Liver (tissue), 7 donors: ENCODE measurements at regions not wholly inside any gene's neighbourhood (a gene's known extent, or its start where the extent isn't known, plus 50 kb on each side); places are given as distances from the start of the nearest gene placed in this dataset.

Experiments used
- DNase-seq: peaks from one replicate; pipeline ENCODE4 v3.0.0-alpha.2; 2017; ENCODE audit warnings: low spot score
- H3K27ac ChIP-seq, 2 donors: one replicate each; pipeline ENCODE4 v1.7.0; 2013; ENCODE audit warnings: inconsistent platforms in 2 of 2, low read length in 2 of 2, control low read depth in 1 of 2, low read depth in 1 of 2, mild to moderate bottlenecking in 1 of 2
- H3K27me3 ChIP-seq, 4 donors: one replicate each; pipeline versions ENCODE4 v1.6.1 to v1.7.0; 2013; ENCODE audit warnings: low read length in 3 of 4, inconsistent platforms in 1 of 4, mild to moderate bottlenecking in 1 of 4, moderate library complexity in 1 of 4; ENCODE audit not compliant: control insufficient read depth in 4 of 4, insufficient read depth in 4 of 4
- H3K36me3 ChIP-seq, 4 donors: one replicate each; pipeline versions ENCODE4 v1.6.1 to v1.7.0; 2013; ENCODE audit warnings: low read length in 3 of 4, mild to moderate bottlenecking in 3 of 4, low read depth in 1 of 4, moderate library complexity in 1 of 4; ENCODE audit not compliant: control insufficient read depth in 4 of 4, insufficient read depth in 3 of 4
- H3K4me1 ChIP-seq, 4 donors: one replicate each; pipeline versions ENCODE4 v1.6.1 to v1.7.0; 2013; ENCODE audit warnings: low read length in 3 of 4, mild to moderate bottlenecking in 3 of 4, moderate library complexity in 1 of 4; ENCODE audit not compliant: control insufficient read depth in 4 of 4, insufficient read depth in 4 of 4
- H3K4me3 ChIP-seq, 3 donors: one replicate each; pipeline versions ENCODE4 v1.6.1 to v1.7.0; 2013; ENCODE audit warnings: low read length in 3 of 3, control low read depth in 1 of 3, low read depth in 1 of 3, mild to moderate bottlenecking in 1 of 3
- H3K9ac ChIP-seq, 2 donors: one replicate each; pipeline ENCODE4 v1.7.0; 2013; ENCODE audit warnings: low read length in 2 of 2, mild to moderate bottlenecking in 2 of 2, moderate library complexity in 2 of 2, control low read depth in 1 of 2, low read depth in 1 of 2
- H3K9me3 ChIP-seq, 4 donors: one replicate each; pipeline versions ENCODE4 v1.6.1 to v1.7.0; 2013; ENCODE audit warnings: low read length in 3 of 4; ENCODE audit not compliant: control insufficient read depth in 4 of 4
- EGR1 ChIP-seq, 2 donors: IDR thresholded peaks; 2 replicates each; pipeline ENCODE4 v1.6.1; 2016 to 2018; ENCODE audit warnings: antibody characterized with exemption in 2 of 2, low read depth in 2 of 2
- FOXA2 ChIP-seq: IDR thresholded peaks from 2 replicates; pipeline ENCODE4 v1.6.1; 2016; ENCODE audit warnings: antibody characterized with exemption
- GABPA ChIP-seq, 2 donors: IDR thresholded peaks in 1 of 2; conservative IDR thresholded peaks in 1 of 2; 2 replicates each; pipeline ENCODE4 v1.6.1; 2016; ENCODE audit warnings: antibody characterized with exemption in 2 of 2, mild to moderate bottlenecking in 1 of 2, moderate library complexity in 1 of 2
- HNF4A ChIP-seq, 2 donors: conservative IDR thresholded peaks; 2 replicates each; pipeline ENCODE4 v1.6.1; 2016; ENCODE audit warnings: antibody characterized with exemption in 2 of 2, mild to moderate bottlenecking in 2 of 2
- HNF4G ChIP-seq: IDR thresholded peaks from 2 replicates; pipeline ENCODE4 v1.6.1; 2016; ENCODE audit warnings: antibody characterized with exemption
- JUND ChIP-seq, 2 donors: IDR thresholded peaks; 2 replicates each; pipeline ENCODE4 v1.6.1; 2016; ENCODE audit warnings: antibody characterized with exemption in 2 of 2
- NR2F2 ChIP-seq: IDR thresholded peaks from 2 replicates; pipeline ENCODE4 v1.6.1; 2016; ENCODE audit warnings: antibody characterized with exemption
- RAD21 ChIP-seq, 2 donors: IDR thresholded peaks; 2 replicates each; pipeline ENCODE4 v1.6.1; 2016; ENCODE audit warnings: antibody characterized with exemption in 2 of 2, mild to moderate bottlenecking in 2 of 2
- RXRA ChIP-seq, 2 donors: IDR thresholded peaks; 2 replicates each; pipeline ENCODE4 v1.6.1; 2017 to 2018; ENCODE audit warnings: antibody characterized with exemption in 2 of 2, mild to moderate bottlenecking in 1 of 2
- SP1 ChIP-seq: IDR thresholded peaks from 2 replicates; pipeline ENCODE4 v1.6.1; 2018; ENCODE audit warnings: antibody characterized with exemption, mild to moderate bottlenecking
- TAF1 ChIP-seq: conservative IDR thresholded peaks from 2 replicates; pipeline ENCODE4 v1.6.1; 2016; ENCODE audit warnings: antibody characterized with exemption, mild to moderate bottlenecking
- YY1 ChIP-seq: IDR thresholded peaks from 2 replicates; pipeline ENCODE4 v1.6.1; 2016; ENCODE audit warnings: antibody characterized with exemption, mild to moderate bottlenecking
- WGBS: extraction: QIAGEN DNeasy Blood & Tissue Kit; methylation state at CpG from one replicate; pipeline ENCODE4 v1.1.7; 2013; 5-methylcytosine and 5-hydroxymethylcytosine counted together
- TF ChIP-seq, protein P1 (sequence below): IDR thresholded peaks from 2 replicates; pipeline ENCODE4 v1.6.1; 2016; ENCODE audit warnings: antibody characterized with exemption
- TF ChIP-seq, protein P2 (sequence below): IDR thresholded peaks from 2 replicates; pipeline ENCODE4 v1.6.1; 2016; ENCODE audit warnings: antibody characterized with exemption
- donor health status: healthy.
- donor health status: healthy.
- donor health status: healthy.
- donor health status: healthy.

DNA sequence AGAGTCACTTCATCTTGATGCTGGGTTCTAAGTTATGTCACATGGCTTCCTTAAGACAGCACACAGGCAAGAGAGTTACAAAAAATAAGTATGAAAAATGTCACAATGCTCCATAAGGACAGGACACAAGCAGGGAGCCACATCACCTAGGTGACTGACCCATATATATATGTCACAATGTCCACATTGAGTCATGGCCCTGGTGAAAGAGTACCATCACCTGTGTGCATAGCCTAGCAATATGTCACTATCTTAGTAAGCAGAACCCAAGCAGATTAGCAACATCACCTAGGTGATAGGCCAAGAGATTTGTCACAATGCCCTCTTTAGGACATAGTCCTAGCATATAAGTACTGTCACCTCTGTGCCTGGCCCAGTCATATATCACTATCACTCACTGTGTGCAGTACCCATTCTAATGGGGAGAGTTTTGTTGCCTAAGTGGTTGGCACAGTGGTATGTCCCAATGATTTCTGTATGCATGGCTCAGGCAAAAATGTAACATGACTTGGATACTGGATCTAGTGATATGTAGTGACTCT, 1012.0 kb upstream of the AMELY start (continued):
- TF ChIP-seq, protein P1, sequence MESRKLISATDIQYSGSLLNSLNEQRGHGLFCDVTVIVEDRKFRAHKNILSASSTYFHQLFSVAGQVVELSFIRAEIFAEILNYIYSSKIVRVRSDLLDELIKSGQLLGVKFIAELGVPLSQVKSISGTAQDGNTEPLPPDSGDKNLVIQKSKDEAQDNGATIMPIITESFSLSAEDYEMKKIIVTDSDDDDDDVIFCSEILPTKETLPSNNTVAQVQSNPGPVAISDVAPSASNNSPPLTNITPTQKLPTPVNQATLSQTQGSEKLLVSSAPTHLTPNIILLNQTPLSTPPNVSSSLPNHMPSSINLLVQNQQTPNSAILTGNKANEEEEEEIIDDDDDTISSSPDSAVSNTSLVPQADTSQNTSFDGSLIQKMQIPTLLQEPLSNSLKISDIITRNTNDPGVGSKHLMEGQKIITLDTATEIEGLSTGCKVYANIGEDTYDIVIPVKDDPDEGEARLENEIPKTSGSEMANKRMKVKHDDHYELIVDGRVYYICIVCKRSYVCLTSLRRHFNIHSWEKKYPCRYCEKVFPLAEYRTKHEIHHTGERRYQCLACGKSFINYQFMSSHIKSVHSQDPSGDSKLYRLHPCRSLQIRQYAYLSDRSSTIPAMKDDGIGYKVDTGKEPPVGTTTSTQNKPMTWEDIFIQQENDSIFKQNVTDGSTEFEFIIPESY: no peak
- no peak for TF ChIP-seq SP1
- no peak for TF ChIP-seq RAD21 (IDR thresholded peaks at IDR 0.05)
- TF ChIP-seq RXRA (IDR thresholded peaks at IDR 0.05): no peak
- no peak for TF ChIP-seq YY1

DNA sequence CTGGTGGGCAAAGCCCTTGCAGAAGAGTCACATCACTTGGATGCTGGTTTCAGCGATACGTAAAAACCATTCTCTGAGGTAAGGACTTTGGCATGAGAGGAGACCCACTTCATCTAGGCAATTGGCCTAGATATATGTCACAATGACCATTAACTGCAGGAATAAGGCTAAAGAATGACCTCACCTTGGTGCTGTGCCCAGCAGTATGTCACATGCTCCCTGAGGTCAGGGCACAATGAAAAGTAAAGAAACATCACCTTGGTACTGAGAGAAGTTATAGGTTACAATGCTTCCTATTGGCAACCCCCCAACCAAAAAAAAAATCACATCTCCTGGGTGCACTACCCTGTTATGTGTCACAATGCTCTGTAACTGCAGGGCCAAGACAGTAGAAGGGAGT, 1008.8 kb upstream of the AMELY start:
- H3K4me1 ChIP-seq: no peaks in the 10 kb centered on the region
- no peaks in the 10 kb centered on the region for H3K27me3 ChIP-seq
- no peak overlapping the region for H3K9ac ChIP-seq
- WGBS: 97% methylated on average over 2 of the region's 2 CpGs
- no peak for DNase-seq
- H3K27ac ChIP-seq: no peak overlapping the region
- H3K36me3 ChIP-seq: no peaks in the 10 kb centered on the region
- no peak overlapping the region for H3K4me3 ChIP-seq
- TF ChIP-seq NR2F2 (no peak), JUND (IDR thresholded peaks at IDR 0.05) (no peak), EGR1 (IDR thresholded peaks at IDR 0.05; ENCODE audit: low read depth in 2 of 2) (no peak), GABPA (IDR thresholded peaks at IDR 0.05 in 1 of 2, conservative IDR thresholded peaks at IDR 0.05 in 1 of 2) (no peak), FOXA2 (no peak), HNF4A (conservative IDR thresholded peaks at IDR 0.05) (no peak), HNF4G (no peak)
- TF ChIP-seq, protein P2, sequence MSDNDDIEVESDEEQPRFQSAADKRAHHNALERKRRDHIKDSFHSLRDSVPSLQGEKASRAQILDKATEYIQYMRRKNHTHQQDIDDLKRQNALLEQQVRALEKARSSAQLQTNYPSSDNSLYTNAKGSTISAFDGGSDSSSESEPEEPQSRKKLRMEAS: no peak
- TF ChIP-seq, protein P1: no peak
- H3K9me3 ChIP-seq: no peaks in the 10 kb centered on the region

DNA sequence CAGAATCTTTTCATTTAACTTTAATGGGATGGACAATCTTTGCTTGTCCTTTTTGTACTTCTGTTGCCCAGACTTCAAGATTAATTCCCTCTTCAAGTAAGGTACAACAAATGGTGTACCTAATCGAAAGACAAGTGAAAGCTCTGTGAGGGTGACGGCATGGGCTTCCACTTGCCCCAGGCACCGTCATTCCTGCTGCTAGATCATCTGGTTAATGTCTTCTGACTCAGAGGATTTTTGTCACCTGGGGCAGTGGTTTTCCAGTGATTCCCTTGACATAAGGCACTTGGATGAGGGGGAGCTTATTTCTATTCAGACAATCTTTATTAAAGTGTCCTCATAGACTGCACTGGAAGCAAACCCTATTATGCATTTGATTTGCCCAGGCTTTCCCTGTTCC, 977.0 kb upstream of the AMELY start:
- no peaks in the 10 kb centered on the region for H3K4me1 ChIP-seq
- H3K36me3 ChIP-seq: no peaks in the 10 kb centered on the region
- H3K9me3 ChIP-seq: no peaks in the 10 kb centered on the region
- no peak for DNase-seq
- TF ChIP-seq, protein P2: no peak
- TF ChIP-seq TAF1: no peak
- TF ChIP-seq HNF4G: no peak
- no peak overlapping the region for H3K9ac ChIP-seq
- WGBS: 89% methylated on average over 3 of the region's 3 CpGs
- no peak overlapping the region for H3K27ac ChIP-seq
- H3K27me3 ChIP-seq: no peaks in the 10 kb centered on the region
- H3K4me3 ChIP-seq: no peak overlapping the region
